Naive thymus-derived CD8-positive, alpha-beta T cell (primary cell): ENCODE measurements at regions not wholly inside any gene's neighbourhood (a gene's known extent, or its start where the extent isn't known, plus 50 kb on each side); places are given as distances from the start of the nearest gene placed in this dataset.

Source experiments
- ATAC-seq, 2 donors: fragments of 150-1000 bp; cut with Tn5 transposase in 1 of 2; sonication (Bioruptor Pico), chemical (Tn5 transposase) in 1 of 2; 1 replicate in 1 of 2; 2 replicates in 1 of 2; pipeline ENCODE4 v1.10.0; 2021; ENCODE audit warnings: mild to moderate bottlenecking in 2 of 2, moderate library complexity in 2 of 2
- POLR2A ChIA-PET: fragments of 350-600 bp; sonication (Branson Sonifier 250); formaldehyde crosslinking; loops from one replicate; lab custom pipeline; 2021; ENCODE audit warnings: antibody characterized with exemption; lab: Charles Lee
- DNase-seq, 10 donors: peaks; one replicate each; pipeline versions ENCODE4 v3.0.0 to v3.0.0-alpha.2; 2020 to 2022
- H3K27ac Mint-ChIP-seq, 10 donors: one replicate each; pipeline ENCODE4 v1.8.0; 2020 to 2022; ENCODE audit warnings: mild to moderate bottlenecking in 10 of 10, mixed read lengths in 10 of 10, moderate library complexity in 4 of 10, inconsistent platforms in 1 of 10
- H3K27me3 Mint-ChIP-seq, 5 donors: one replicate each; pipeline ENCODE4 v1.8.0; 2021 to 2022; ENCODE audit warnings: mixed read lengths in 5 of 5
- H3K36me3 Mint-ChIP-seq, 3 donors: one replicate each; pipeline ENCODE4 v1.8.0; 2020 to 2022; ENCODE audit warnings: mixed read lengths in 3 of 3, mild to moderate bottlenecking in 2 of 3, inconsistent platforms in 1 of 3
- H3K4me1 Mint-ChIP-seq, 4 donors: one replicate each; pipeline ENCODE4 v1.8.0; 2021 to 2022; ENCODE audit warnings: mixed read lengths in 4 of 4
- H3K4me3 Mint-ChIP-seq, 10 donors: one replicate each; pipeline ENCODE4 v1.8.0; 2020 to 2022; ENCODE audit warnings: mild to moderate bottlenecking in 10 of 10, mixed read lengths in 10 of 10, moderate library complexity in 6 of 10, inconsistent platforms in 1 of 10
- H3K9me3 Mint-ChIP-seq, 9 donors: one replicate each; pipeline ENCODE4 v1.8.0; 2020 to 2022; ENCODE audit warnings: mixed read lengths in 9 of 9, mild to moderate bottlenecking in 3 of 9, inconsistent platforms in 1 of 9, moderate library complexity in 1 of 9

GRCh38 chr3:176430244-176431037, 766.8 kb downstream of the TBL1XR1 start:
- H3K27me3 Mint-ChIP-seq: no peaks in the 10 kb centered on the region
- no peak overlapping the region for H3K4me3 Mint-ChIP-seq
- ATAC-seq: no peak

GRCh38 chr3:176428552-176428951, 768.7 kb downstream of the TBL1XR1 start:
- H3K4me1 Mint-ChIP-seq: no peaks in the 10 kb centered on the region
- H3K4me3 Mint-ChIP-seq: no peak overlapping the region
- ATAC-seq (no peak), DNase-seq (no peak)
- POLR2A ChIA-PET: no interaction called here
- no peaks in the 10 kb centered on the region for H3K36me3 Mint-ChIP-seq
- peaks cover 0 to under 1% (median 0%) of the 10 kb centered on the region in 9 donors for H3K9me3 Mint-ChIP-seq
- no peaks in the 10 kb centered on the region for H3K27me3 Mint-ChIP-seq
- H3K27ac Mint-ChIP-seq: no peak overlapping the region

More at GRCh38 chr3:176430244-176431037, 766.8 kb downstream of the TBL1XR1 start:
- no peak for DNase-seq
- POLR2A ChIA-PET: no interaction called here
- no peak overlapping the region for H3K27ac Mint-ChIP-seq
- H3K9me3 Mint-ChIP-seq: peaks cover 0 to 10% (median 0%) of the 10 kb centered on the region in 9 donors
- H3K36me3 Mint-ChIP-seq: no peaks in the 10 kb centered on the region
- H3K4me1 Mint-ChIP-seq: no peaks in the 10 kb centered on the region

DNA sequence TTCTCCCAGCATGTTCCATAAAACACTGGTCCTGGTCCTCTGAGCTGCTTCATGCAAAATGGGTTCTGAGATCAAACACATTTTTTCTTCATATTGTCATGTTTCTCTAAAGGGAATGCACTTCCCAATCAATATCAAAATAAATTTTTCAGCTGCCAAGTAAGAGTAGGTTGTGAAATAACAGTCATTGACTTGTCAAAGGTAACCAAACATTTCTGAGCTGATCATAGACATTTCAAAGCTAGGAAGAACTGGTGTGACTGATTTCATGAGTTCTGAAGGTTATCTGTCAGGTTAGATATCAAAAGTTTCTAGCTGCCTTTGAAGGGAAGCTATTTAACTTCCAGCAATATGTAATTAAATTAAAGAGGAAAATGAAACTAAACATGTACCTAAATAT, 770.9 kb downstream of the TBL1XR1 start:
- Mint-ChIP-seq H3K27me3 (no peaks in the 10 kb centered on the region), H3K4me3 (no peak overlapping the region), H3K9me3 (peaks cover 0 to 2% (median 0%) of the 10 kb centered on the region in 9 donors), H3K36me3 (no peaks in the 10 kb centered on the region), H3K27ac (no peak overlapping the region), H3K4me1 (no peaks in the 10 kb centered on the region)
- POLR2A ChIA-PET: no interaction called here
- DNase-seq (no peak), ATAC-seq (no peak)

DNA sequence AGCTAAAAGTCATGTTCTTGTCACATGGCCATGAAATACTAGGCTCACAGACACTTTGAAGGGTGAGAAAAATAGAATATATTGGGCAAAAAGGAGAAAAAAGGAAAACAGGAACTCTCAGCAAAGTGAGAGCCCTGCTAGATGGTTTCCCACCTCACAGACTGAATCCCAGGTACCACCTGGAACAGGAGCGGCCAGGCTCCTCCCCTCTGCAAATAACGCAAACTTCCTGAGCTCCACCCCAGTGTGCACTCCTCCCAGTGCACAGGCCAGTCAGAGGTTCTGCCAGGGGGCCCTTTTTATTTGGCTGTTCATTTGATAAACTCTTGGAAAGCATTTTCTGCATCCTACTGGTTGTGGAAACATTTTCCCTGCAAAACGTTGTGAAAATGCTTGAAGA, 780.4 kb downstream of the TBL1XR1 start:
- H3K36me3 Mint-ChIP-seq: no peaks in the 10 kb centered on the region
- POLR2A ChIA-PET: no interaction called here
- no peaks in the 10 kb centered on the region for H3K27me3 Mint-ChIP-seq
- H3K27ac Mint-ChIP-seq: no peak overlapping the region
- H3K4me3 Mint-ChIP-seq: no peak overlapping the region
- ATAC-seq (no peak), DNase-seq (no peak)
- no peaks in the 10 kb centered on the region for H3K4me1 Mint-ChIP-seq
- H3K9me3 Mint-ChIP-seq: peaks cover 0 to 10% (median 0%) of the 10 kb centered on the region in 9 donors

- no peak for ATAC-seq
- no peak for DNase-seq
- H3K4me3 Mint-ChIP-seq: no peak overlapping the region
- no peak overlapping the region for H3K27ac Mint-ChIP-seq
- POLR2A ChIA-PET: no interaction called here
- no peaks in the 10 kb centered on the region for H3K36me3 Mint-ChIP-seq
- no peaks in the 10 kb centered on the region for H3K27me3 Mint-ChIP-seq
- H3K9me3 Mint-ChIP-seq: peaks cover 0 to 16% (median 0%) of the 10 kb centered on the region in 9 donors
- no peaks in the 10 kb centered on the region for H3K4me1 Mint-ChIP-seq
These were observed 781.5 kb downstream of the TBL1XR1 start for GRCh38 chr3:176415661-176416295.

DNA sequence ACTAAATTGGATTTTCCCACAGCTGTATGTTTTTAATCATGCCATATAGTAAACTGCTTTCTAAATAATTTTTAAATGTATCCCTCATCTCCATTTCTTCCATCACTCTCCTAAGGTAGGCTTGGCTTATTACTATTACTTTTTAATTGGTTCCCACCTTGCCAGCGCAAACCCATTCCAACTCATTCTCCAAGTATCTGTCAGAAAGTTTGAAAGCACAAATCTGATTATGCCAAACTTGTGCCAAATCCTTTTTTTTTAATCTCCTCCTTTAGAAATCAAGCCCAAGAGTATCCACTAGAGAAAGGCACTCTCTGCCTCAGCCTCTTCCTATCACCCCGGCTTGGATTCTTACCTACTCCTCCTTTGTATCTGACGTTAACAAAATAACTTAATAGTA, 784.5 kb downstream of the TBL1XR1 start:
- DNase-seq: no peak
- Mint-ChIP-seq H3K4me3 (no peak overlapping the region), H3K36me3 (no peaks in the 10 kb centered on the region), H3K27ac (no peak overlapping the region), H3K4me1 (no peaks in the 10 kb centered on the region), H3K9me3 (peaks cover 0 to 16% (median 0%) of the 10 kb centered on the region in 9 donors), H3K27me3 (no peaks in the 10 kb centered on the region)
- POLR2A ChIA-PET: no interaction called here
- no peak for ATAC-seq

DNA sequence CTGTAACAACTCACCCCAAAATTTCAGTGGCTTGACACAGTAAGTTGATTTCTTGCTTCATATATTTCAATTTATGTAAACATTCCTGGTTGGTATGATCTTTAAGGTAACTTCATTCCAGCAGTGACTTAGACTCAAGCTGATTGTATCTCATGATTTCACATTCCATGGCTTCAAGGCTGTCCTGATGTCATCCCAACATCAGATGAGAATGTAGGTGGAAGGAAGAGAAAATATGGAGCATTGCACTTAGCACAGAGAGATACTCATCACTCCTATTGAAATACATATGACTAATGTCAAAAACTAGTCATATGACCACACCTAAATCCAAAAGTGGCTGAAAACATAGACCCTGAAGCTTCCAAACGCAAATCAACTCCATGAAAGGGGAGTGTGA, 793.8 kb downstream of the TBL1XR1 start:
- H3K27me3 Mint-ChIP-seq: no peaks in the 10 kb centered on the region
- no peak overlapping the region for H3K27ac Mint-ChIP-seq
- H3K36me3 Mint-ChIP-seq: no peaks in the 10 kb centered on the region
- no peak overlapping the region for H3K4me3 Mint-ChIP-seq
- H3K9me3 Mint-ChIP-seq: peaks cover 0 to 13% (median 4%) of the 10 kb centered on the region in 9 donors
- ATAC-seq: no peak
- POLR2A ChIA-PET: no interaction called here
- H3K4me1 Mint-ChIP-seq: no peaks in the 10 kb centered on the region
- DNase-seq: no peak

DNA sequence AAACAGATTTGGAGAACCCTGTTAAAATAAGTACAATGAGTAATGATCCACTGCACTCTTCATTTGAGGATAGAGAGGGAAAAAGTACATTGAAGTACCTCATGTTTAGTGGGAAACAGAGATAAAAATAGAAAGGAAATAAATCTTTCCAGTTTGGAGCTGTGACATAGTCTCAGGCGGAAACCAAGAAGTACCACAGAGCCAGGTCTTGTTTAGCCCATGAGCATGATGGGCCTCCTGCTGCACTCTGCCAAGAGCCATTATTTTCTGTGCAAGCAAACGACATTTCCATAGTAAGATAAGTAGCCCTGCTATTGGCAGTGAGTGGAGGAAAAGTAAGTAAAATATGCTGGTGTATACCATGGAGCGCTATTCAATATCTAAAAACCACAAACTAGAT, 796.1 kb downstream of the TBL1XR1 start:
- ATAC-seq (no peak), DNase-seq (no peak)
- H3K4me1 Mint-ChIP-seq: no peaks in the 10 kb centered on the region
- H3K4me3 Mint-ChIP-seq: no peak overlapping the region
- H3K27me3 Mint-ChIP-seq: no peaks in the 10 kb centered on the region
- peaks cover 0 to 6% (median 0%) of the 10 kb centered on the region in 3 donors for H3K36me3 Mint-ChIP-seq
- peaks cover 4 to 23% (median 10%) of the 10 kb centered on the region in 9 donors for H3K9me3 Mint-ChIP-seq
- H3K27ac Mint-ChIP-seq: no peak overlapping the region
- POLR2A ChIA-PET: no interaction called here

- DNase-seq: no peak
- Mint-ChIP-seq H3K4me3 (no peak overlapping the region), H3K27me3 (no peaks in the 10 kb centered on the region), H3K9me3 (peaks cover 4 to 33% (median 16%) of the 10 kb centered on the region in 9 donors), H3K36me3 (peaks cover 0 to 6% (median 0%) of the 10 kb centered on the region in 3 donors), H3K4me1 (no peaks in the 10 kb centered on the region), H3K27ac (no peak overlapping the region)
- POLR2A ChIA-PET: no interaction called here
- ATAC-seq: no peak
These were observed 798.1 kb downstream of the TBL1XR1 start for GRCh38 chr3:176399193-176399592.

- DNase-seq (no peak), ATAC-seq (no peak)
- no peaks in the 10 kb centered on the region for H3K27me3 Mint-ChIP-seq
- peaks cover 0 to 6% (median 0%) of the 10 kb centered on the region in 3 donors for H3K36me3 Mint-ChIP-seq
- H3K27ac Mint-ChIP-seq: no peak overlapping the region
- POLR2A ChIA-PET: no interaction called here
- H3K9me3 Mint-ChIP-seq: peaks cover 11 to 43% (median 22%) of the 10 kb centered on the region in 9 donors
- H3K4me3 Mint-ChIP-seq: no peak overlapping the region
- H3K4me1 Mint-ChIP-seq: no peaks in the 10 kb centered on the region
These were observed 802.0 kb downstream of the TBL1XR1 start for GRCh38 chr3:176395240-176395639.

GRCh38 chr3:176378789-176379188, 818.5 kb downstream of the TBL1XR1 start:
- H3K27me3 Mint-ChIP-seq: no peaks in the 10 kb centered on the region
- H3K4me3 Mint-ChIP-seq: no peak overlapping the region
- H3K36me3 Mint-ChIP-seq: no peaks in the 10 kb centered on the region
- DNase-seq: no peak
- ATAC-seq: no peak
- H3K4me1 Mint-ChIP-seq: no peaks in the 10 kb centered on the region
- POLR2A ChIA-PET: no interaction called here
- H3K9me3 Mint-ChIP-seq: peaks cover 0 to 9% (median 2%) of the 10 kb centered on the region in 9 donors
- H3K27ac Mint-ChIP-seq: no peak overlapping the region

GRCh38 chr3:176376531-176376930, 820.8 kb downstream of the TBL1XR1 start:
- POLR2A ChIA-PET: no interaction called here
- H3K4me3 Mint-ChIP-seq: no peak overlapping the region
- ATAC-seq (no peak), DNase-seq (no peak)
- H3K36me3 Mint-ChIP-seq: no peaks in the 10 kb centered on the region
- H3K27ac Mint-ChIP-seq: no peak overlapping the region
- H3K4me1 Mint-ChIP-seq: no peaks in the 10 kb centered on the region
- peaks cover 0 to 14% (median 2%) of the 10 kb centered on the region in 9 donors for H3K9me3 Mint-ChIP-seq
- no peaks in the 10 kb centered on the region for H3K27me3 Mint-ChIP-seq

GRCh38 chr3:176375519-176375918, 821.8 kb downstream of the TBL1XR1 start:
- ATAC-seq (no peak), DNase-seq (no peak)
- Mint-ChIP-seq H3K4me3 (no peak overlapping the region), H3K36me3 (no peaks in the 10 kb centered on the region), H3K4me1 (no peaks in the 10 kb centered on the region), H3K27ac (no peak overlapping the region), H3K27me3 (no peaks in the 10 kb centered on the region), H3K9me3 (peaks cover 0 to 12% (median 2%) of the 10 kb centered on the region in 9 donors)
- POLR2A ChIA-PET: no interaction called here
